GM18508 (cell line): ENCODE measurements at regions not wholly inside any gene's neighbourhood (a gene's known extent, or its start where the extent isn't known, plus 50 kb on each side); places are given as distances from the start of the nearest gene placed in this dataset.

ENCODE experiments used
- ATAC-seq: cut with Tn5 transposase; IDR thresholded peaks from one replicate; pipeline ENCODE4 v1.9.1; 2021; ENCODE audit warnings: moderate number of reproducible peaks; ENCODE audit not compliant: insufficient read depth, unreplicated experiment

GRCh38 chr2:104774631-104775030 lies 79.3 kb upstream of the POU3F3 start:
- ATAC-seq, result no peak

GRCh38 chr2:104777721-104778120 lies 76.2 kb upstream of the POU3F3 start:
- ATAC-seq, result no peak

GRCh38 chr2:104781151-104781550 lies 72.8 kb upstream of the POU3F3 start:
- ATAC-seq, result no peak

- no peak for ATAC-seq
These were observed 69.7 kb upstream of the POU3F3 start for GRCh38 chr2:104784264-104784663.

GRCh38 chr2:104786204-104786603 lies 67.7 kb upstream of the POU3F3 start:
- ATAC-seq, result no peak

GRCh38 chr2:104786821-104787220 lies 67.1 kb upstream of the POU3F3 start:
- ATAC-seq, result no peak

- ATAC-seq, result no peak
These were observed 66.4 kb upstream of the POU3F3 start for GRCh38 chr2:104787298-104788065.

GRCh38 chr2:104788742-104789455 lies 65.0 kb upstream of the POU3F3 start:
- ATAC-seq, result no peak

- no peak for ATAC-seq
These were observed 63.7 kb upstream of the POU3F3 start for GRCh38 chr2:104790100-104790811.

- no peak for ATAC-seq
These were observed 62.9 kb upstream of the POU3F3 start for GRCh38 chr2:104790901-104791495.

GRCh38 chr2:104793966-104794365 lies 59.9 kb upstream of the POU3F3 start:
- ATAC-seq, result no peak

GRCh38 chr2:104794441-104794840 lies 59.5 kb upstream of the POU3F3 start:
- ATAC-seq, result no peak
